Stimulated activated CD8-positive, alpha-beta memory T cell treated with anti-CD3 and anti-CD28 coated beads, Interleukin-4, amount 100 ng/mL, for 24 hours (primary cell): ENCODE measurements at regions not wholly inside any gene's neighbourhood (a gene's known extent, or its start where the extent isn't known, plus 50 kb on each side); places are given as distances from the start of the nearest gene placed in this dataset.

ENCODE experiments used
- DNase-seq: peaks from one replicate; pipeline ENCODE4 v3.0.0-alpha.2; 2020; ENCODE audit warnings: low read depth

DNA sequence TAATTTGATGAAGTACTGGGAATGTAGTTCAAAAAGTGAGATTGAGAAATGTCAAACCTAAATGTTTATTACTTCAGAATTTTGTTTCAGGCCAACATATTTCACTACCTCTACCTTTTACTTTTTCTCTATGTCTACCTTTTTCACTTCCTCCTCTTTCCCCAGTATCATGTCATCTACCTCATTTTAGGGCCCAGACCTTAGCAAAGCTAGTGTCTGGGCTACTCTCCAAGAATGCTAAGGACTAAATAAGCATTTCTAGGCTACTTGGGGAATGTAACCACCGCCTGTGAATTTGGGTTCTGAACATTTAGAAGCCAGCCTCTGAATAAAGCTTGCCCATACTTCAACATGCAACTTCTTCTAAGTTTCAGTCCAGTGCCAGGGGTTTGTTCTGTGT lies 330.4 kb downstream of the SLC4A3 start:
- DNase-seq, result no peak

DNA sequence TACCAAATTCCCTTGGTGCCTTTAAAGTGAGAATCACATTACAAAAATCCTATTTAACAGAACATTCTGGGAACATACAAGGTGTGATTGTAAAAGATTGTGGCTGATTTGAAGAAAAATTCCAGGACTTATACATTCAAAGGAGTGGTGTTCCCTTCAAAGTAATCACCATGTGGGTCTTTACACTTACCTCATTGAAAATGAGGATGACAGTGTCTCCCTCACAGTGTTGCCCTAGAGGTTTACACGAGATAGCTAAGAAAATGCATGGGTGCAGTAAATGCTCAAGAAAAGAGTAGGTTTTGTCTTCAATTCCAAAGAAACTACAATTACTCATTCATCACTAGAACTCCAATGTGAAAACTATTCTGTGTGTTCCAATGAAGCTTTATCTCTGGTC lies 331.5 kb downstream of the SLC4A3 start:
- no peak for DNase-seq

DNA sequence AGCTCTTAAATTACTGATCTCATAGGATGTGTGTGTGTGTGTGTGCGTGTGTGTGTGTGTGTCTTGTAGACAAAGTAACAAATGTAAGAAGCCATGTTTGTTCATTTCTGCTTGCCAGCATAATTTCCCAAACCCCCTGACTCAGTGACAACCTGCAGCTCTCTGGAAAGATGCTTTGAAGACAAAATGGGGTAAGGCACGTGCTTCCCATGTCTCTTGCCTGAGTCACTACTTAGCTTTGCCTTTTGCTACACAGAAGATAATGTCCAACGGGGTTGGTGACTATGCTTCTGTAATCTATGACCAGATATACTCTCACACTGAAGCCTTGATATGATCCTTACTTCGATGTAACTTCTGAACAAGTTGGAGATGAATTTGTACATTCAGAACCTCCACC lies 332.0 kb downstream of the SLC4A3 start:
- no peak for DNase-seq

DNA sequence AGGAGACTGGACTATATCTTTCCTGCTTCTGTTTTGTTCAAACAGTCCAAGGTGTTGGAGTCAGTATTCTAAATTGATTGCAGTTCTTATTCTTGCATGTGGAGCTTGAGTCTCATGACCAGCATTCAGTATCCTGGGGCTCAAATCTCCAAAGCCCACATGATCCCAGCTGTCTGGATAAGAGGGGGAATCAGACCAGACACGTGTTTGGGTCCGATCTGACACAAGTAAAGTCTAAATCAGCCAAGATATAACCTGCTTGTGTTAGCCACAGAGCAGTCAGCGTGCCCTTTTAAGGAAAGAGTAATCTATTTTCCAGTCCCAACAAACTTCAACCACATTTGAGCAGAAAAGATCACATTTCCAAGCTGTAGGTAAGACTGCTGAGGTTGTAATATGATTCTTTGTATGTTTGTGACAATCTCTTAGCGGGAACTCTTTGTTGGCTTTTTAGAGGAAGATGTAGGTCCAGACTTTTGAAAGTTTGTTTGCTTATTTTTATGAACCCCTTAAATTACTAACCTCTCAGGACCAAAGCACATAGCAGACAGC lies 334.6 kb downstream of the SLC4A3 start:
- DNase-seq, result no peak

DNA sequence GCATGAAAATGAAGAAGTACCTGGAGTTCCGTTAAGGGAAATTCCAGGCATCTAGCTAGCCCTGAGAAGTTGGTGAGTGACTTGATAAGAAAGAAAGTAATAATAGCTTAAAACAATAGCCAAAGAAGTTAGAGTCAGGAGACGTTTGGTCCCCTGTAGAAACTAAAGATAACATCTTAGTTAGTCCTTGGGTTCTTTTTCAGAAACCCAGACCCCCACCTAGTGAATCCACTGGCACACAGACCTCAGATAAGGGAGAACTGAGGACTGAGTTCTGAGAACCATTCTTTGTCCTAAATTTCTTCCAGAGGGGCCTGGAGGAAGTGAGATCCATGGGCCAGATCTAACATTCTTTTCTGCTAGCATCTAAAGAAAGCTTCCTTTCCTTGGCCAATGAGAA lies 335.4 kb downstream of the SLC4A3 start:
- DNase-seq, result no peak

DNA sequence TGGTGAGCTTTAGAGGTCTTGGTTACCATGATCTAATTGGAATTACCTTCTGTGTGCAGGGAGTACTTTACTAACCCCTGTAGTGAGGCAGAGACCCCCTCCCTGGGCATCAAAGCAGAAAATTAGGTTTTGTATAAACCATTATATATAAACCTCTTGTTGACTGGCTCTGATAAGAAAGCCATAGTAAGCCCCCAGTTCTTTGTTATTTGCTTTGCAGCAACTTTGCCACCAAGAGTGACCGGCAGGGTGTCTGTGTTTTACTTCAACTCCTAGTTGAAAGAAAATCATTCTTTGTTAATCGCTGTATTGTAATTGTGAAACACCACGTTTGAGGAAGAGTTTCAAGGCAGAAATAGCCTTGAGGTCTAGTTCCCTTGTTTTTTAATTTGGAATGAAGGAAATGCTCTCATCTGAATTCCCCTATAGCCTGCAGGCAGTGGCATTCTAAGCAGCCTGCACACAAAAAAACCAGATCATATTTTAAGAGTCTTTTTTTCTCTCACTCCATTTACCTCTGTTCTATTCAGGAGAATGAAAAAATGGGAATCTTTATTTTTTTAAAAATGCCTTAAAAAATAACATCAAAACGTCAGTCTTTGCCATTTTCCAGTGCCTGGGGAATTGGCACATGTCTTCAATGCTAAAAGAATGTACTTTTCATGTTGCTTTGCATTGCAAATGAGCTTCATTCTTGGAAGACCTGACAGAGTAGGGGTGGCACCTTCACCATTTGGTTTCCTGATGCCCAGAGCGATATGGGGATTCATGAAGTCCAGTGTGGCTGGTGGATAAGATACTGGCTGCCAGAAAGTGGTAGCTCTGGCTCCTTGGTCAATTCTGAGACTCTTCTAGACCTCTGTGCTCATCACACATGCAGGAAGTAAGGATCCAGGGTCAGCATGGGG lies 338.1 kb downstream of the SLC4A3 start:
- no peak for DNase-seq

DNA sequence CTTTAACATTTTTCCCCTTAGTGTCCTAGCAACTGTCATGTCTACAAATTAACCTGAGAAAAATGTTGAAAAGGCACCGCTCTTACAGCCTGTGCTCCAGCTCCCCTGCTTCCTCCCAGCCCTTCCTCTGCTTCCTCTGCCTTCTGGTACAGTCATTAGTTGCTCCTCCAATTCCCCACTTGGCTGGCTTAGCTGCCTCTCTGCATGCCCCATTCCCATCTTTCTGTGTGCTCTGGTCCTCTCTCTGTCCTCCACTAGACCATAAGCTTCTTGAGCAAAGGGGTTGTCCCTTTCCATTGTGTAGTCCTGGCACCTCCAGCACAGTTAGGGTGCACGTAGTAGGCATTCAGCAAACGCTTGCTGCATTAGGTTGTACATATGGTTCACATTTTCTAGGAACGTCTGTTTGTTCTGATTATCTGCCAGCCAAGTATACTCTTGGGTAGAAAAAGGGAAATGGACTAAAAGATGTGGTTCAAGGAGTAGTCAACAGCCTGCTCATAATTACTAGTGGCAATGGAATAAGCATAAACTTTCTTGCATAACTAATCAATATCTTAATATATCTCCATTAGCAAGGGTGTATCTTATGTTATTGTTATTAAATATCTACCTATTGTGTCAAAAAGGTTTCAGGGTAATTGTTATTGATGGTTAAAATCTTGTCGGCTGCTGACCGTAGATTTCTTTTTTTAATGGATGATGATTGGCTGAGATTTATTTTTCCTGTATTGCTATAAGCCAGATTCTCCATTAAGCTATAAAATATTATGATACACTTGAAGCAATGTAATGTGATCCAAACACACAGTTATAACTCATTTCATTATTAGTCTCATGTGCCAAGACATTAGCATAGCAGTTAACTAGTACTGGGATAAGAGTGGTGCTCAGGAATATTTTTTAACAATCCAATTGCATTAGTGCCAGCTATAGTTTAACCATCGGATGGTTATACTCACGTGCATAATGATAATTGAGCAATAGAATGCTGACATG lies 340.1 kb downstream of the SLC4A3 start:
- DNase-seq, result no peak

DNA sequence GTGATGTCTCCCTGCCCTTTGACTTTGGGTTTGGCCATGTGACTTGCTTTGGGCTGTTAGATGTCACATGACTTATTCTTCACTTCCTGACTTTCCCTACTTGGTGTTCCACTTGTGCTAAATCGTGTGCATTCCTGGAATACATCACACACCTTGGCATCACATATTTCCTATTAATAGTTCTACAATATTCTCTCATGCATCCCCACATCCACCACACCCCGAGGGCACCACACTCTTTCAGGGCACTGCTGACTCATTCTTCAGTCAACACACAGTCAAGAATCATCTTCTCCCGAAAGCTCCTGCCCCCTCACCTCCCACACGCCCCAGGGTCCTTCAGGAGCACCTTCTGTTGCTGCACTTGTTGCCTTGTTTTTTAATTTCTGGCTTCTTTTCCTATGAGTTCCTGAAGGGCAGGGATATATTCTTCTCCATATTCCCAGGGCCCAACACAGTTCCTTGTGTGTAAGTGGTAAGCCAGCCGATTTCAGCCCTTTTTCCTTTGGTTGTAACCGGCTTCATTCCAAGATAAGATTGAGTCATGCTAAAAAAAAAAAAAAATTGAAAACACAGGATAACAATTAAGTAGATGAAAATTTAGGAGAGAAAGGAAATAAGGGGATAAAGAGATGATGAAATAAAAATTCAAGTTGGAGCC lies 341.4 kb downstream of the SLC4A3 start:
- DNase-seq, result no peak

DNA sequence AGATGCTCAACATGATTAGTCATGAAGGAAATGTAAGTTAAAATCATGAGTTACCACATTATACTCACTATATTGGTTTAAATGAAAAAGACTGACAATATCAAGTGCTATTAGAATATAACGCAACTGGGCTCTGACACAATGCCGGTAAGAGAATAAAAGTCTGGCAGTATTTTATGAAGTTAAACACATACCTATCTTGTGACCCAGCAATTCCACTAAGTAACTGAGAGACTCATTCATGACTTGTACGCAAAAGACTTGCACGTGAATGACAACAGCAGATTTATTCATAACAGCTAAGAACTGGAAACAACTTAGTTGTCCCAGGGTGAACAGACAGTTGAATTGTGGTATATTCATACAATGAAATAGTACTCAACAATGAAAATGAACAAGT lies 342.1 kb downstream of the SLC4A3 start:
- no peak for DNase-seq

DNA sequence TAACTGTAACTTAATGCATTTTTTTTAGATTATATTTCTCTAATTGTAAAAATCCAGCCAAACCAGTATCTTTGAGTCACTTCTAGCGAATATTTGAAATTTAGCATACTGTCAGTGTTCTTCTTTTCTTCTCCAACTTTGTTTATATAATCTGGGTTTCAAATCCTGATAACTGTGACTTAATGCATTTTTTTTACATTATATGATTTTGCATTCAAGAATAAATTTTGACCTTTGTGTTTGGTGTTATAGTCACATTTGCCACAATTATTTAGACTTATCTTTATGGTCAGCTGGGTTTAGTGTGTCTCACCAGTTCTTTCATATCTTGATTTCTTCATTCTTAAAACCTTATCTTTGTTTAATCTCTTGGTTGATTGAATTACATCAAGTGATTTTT lies 345.7 kb downstream of the SLC4A3 start:
- DNase-seq, result no peak

DNA sequence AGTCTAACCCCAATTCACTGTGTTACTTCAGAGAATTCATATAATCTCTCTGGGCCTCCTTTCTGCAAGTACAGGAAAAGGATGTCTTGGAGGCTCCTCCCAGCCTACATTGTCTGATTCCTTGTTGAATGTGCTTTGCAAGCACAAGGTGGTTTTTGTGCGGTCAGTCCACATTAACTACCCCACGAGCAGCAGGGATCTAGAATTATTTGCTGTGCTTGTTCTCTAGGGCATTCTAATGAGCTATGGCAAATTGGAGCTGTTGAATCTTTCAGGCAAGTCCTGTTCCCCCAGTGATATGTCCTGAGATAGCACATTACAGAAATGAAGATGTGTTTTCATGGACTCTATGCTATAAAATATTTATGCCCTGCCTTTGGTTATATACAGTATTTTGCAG lies 349.4 kb downstream of the SLC4A3 start:
- no peak for DNase-seq

DNA sequence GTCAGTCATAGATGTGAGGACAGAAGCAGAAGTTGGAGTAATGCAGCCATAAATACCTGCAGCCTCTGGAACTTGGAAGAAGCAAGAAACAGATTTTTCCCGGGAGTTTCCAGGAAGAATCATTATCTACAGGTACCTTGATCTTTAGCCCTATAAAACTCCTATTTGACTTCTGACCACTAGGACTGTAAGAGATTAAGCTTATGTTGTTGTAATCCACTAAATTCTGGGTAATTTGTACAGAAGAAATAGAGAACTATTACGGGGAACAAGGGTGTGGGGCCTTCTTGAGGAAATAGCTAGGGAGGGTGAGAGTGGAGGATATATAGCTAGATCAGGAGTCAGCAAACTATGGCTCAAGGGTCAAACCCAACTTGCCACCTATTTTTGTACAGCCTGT lies 353.2 kb downstream of the SLC4A3 start:
- no peak for DNase-seq

DNA sequence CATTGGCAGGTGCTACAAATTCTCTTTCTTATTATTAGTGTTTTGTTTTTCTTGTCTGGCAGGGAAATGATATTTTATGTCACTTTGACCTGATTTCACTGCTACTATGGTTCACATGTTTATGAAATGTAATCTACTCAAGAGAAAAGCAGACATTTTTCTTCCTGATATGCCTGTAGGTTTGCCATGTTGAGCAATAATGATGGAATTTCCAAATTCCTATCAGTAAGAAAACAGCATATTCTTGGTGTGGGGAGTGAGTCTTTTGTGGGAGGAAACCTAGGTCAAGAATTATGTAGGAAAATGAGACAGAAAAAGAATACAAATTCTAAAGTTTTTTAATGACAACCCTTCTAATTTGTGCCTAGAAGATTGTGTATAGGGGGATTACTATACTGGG lies 356.4 kb downstream of the SLC4A3 start:
- no peak for DNase-seq

DNA sequence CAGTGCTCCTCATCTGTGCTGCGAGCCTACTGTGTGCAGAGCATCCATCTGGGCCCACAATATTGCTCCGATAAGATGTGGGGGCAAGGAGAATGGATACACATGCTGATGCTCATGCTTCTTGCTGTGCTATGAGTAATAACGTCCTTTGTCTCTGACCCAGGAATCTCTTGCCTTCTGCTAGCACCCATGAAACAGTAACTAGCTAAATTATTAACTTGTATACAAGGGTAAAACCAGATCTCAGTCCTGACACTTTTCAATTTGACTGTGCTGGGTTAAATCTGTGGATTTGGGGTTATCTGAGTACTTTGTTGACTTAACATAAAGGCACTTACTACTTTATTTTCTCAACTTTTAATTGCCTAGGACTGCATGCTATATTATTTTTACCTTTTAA lies 357.6 kb downstream of the SLC4A3 start:
- no peak for DNase-seq

DNA sequence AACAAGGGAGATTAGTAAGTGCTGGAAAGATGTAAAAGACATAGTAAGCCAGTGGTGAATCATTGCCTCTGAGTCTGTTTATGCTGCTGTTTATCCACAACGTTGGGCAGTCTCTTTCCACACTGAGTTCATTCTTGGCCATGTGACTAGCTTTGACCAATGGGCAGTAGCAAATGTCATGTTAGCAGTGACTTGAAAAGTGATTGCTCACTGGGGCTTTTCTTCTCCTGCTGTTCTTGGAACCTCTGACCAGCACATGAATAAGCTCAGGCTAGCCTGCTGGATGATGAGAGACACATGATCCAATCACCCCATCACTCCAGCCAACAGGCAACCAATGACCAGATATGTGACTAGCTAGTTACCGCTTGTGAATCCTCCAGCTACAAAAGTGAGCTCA lies 360.4 kb downstream of the SLC4A3 start:
- no peak for DNase-seq

DNA sequence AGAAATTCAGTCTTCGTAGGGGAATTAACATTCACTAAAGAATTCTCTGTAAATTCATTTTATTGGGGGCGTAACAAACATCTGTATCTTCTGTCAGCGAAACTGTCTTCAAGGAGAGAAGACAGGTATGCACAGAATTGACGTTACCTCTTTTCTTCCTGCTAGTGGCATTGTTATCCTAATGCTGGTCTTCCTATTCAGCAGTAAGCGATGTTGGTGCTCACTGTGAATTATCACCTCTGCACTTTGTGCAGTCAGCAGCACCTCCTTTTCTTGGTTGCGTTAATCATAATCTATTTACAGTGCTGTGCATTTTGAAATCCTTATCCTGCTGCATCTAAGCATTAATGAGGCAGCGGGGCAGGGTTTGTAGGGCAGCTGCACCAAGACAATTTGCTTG lies 362.3 kb downstream of the SLC4A3 start:
- no peak for DNase-seq

DNA sequence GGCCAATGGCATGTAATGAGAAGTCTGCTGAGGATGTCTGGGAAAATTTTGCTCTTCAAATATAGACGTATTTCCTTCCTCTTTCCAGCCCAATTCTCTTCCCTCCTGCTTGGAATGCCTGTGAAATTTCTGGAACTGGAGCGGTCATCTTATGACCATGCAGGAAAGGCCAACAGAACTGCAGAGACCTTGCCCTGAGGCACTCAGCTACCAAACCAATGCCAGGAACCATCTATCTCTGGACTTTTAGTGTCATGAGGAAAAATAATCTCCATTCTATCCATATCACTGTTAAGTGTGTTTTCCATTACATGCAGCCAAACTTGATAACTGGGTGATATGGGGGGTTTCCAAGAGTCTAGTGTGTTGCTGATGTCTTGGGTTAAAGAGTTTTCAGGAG lies 363.7 kb downstream of the SLC4A3 start:
- no peak for DNase-seq

DNA sequence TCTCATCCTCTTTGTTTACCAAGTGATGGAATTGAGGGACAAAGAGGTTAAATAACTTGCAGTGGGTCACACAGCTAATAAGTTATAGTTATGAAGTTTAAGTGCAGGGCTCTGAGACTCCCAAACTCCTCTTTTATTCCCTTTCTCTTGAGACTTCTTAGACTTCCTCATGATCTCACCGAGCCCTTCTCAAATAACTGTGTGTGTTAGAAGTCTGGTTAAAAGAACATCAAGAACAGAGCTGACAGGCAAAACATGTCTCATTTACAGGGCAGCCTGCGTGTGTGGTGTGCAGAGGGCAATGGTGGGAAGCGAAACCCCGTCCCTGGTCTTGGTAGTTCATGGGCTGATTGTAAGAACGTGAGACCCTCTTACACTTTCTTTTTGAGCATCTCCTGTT lies 368.0 kb downstream of the SLC4A3 start:
- no peak for DNase-seq

DNA sequence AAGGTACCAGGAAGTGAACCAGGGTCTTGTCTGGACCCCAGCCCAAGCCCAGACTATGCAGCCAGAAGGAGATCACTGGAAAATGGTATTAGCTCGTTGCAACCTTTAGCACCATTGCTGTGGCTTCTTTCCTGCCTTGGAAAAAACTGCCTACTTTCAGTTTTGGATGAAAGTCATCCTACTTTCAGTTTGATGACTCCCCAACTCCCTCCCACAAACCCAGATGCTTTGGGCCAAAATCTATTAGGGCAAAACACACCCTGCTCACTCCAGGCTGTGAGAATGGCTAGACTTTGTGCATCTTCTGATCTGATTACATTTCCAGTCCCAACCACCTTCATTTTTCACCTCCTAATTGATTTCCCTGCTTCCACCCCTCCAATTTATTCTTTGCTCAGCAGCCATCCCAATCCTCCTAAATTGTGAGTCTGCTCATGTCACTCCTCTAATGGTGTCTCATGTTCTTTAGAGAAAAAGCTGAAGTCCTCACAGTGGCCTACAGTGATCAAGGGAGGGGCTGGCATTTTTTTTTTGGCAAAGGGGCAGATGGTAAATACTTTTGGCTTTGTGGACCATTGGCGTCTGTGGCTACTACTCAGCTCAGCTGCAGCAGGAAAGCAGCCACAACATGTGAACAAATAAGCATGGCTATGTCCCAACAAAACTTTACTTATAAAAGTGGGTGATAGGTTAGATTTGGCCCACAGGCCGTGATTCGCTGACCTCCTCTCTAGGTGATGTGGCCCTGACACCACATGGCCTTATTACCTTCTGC lies 368.7 kb downstream of the SLC4A3 start:
- DNase-seq, result no peak

DNA sequence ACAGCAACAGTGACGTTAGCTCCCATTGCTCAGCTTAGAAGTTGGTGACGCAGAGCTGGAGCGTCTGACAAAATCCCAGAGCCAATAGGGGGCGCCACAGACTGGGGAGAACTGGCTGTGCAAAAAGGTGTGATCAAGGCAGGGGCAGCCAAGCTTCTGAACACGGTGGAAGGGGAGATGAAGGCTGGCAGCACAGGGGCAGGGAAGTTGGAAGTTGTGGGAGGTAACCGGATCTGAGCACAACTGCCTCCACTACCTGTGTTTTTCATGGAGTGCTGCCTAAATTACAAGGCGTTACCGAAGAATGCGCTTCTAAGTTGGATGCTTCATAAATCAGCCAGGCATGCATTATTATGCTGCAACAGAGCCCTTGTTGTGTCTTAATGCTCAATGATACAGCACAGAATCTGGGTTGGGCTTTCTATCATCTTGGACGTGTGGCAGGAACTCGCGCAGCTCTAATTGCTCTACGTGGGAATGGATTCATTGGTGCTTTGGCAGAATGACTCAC lies 370.0 kb downstream of the SLC4A3 start:
- DNase-seq, result no peak

DNA sequence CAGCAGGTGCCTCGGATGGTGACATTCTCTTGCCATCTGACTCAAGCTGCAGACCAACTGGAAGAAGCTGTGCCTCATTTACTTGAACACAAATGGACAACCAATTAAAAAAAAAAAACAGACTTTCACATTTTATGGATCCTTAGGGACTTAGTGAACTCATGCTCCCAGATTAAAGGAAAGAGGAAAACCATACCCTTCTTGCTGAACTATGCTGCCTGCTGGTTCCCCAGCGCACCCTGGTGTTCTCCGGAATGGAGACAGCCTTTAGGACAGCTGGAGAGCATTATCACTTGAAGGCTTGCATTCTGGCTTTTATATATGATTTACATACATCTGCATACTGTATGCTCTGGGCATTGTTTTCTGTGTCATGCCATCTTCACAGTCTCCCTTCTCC lies 370.7 kb downstream of the SLC4A3 start:
- no peak for DNase-seq
